ENCODE measurements at regions not wholly inside any gene's neighbourhood (a gene's known extent, or its start where the extent isn't known, plus 50 kb on each side); places are given as distances from the start of the nearest gene placed in this dataset.
"Not testable (repeated sequence)": the region's sequence is repeated elsewhere in the genome, so short reads cannot be mapped to it uniquely, and the experiment has no call there.

DNA sequence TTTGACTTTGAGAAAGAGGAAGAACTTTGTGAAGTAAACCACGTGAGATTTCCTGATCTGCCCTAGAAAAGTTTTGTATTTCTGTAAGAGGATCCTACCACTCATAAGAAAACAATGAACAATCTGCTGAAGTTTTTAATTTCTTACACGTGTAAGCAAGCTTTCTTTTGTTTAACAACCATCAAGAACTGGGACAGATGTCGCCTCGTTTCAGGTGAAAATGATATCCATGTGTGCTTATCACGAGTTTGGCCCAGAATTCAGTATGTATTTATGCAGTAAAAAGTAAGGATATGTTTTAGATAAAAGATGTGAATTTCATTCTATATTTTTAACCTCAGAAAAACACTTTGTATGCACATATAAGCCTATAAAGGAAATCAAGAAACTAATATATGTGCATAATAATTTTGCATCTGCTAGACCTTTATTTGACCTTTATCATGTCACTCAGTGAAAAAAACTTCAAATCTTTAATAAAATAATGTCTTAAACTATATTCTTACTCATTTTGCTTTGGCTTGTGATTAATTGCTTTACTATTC lies 56.9 kb upstream of the DHRS4 start:
- 58 to 62% methylated on average over 5 of the region's 5 CpGs for WGBS, 2 donors
- intact Hi-C loops (cut with DNase I; ENCODE audit: low total_unique reads), result no loop called here
- TF ChIP-seq POLR2A (IDR thresholded peaks at IDR 0.05), result no peak
- TF ChIP-seq, protein P1, sequence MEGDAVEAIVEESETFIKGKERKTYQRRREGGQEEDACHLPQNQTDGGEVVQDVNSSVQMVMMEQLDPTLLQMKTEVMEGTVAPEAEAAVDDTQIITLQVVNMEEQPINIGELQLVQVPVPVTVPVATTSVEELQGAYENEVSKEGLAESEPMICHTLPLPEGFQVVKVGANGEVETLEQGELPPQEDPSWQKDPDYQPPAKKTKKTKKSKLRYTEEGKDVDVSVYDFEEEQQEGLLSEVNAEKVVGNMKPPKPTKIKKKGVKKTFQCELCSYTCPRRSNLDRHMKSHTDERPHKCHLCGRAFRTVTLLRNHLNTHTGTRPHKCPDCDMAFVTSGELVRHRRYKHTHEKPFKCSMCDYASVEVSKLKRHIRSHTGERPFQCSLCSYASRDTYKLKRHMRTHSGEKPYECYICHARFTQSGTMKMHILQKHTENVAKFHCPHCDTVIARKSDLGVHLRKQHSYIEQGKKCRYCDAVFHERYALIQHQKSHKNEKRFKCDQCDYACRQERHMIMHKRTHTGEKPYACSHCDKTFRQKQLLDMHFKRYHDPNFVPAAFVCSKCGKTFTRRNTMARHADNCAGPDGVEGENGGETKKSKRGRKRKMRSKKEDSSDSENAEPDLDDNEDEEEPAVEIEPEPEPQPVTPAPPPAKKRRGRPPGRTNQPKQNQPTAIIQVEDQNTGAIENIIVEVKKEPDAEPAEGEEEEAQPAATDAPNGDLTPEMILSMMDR (IDR thresholded peaks at IDR 0.05), result no peak
- DNase-seq (ENCODE audit: low spot score in 2 of 2), result no peak
- H3K4me3 ChIP-seq (ENCODE audit: low read depth, poor library complexity, severe bottlenecking), result no peak overlapping the region

DNA sequence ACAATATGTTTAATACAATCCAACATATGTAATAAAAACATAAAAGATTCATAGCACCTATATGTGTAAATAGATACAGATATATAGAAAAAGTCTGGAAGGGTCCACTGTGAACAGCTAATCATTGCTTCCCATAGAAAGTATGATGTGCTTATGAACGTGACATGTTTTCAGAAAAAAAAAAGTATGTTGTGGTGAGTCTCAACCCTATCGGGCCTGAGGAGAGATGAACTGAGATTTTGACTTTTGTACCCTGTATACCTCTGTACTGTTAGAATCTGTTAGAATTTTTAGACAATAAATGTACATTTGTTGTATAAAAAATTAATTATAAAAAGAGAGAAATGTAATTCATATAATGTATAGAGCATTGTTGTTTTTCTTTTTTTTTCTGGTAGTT lies 56.3 kb upstream of the DHRS4 start:
- H3K4me3 ChIP-seq (ENCODE audit: low read depth, poor library complexity, severe bottlenecking); DNase-seq (ENCODE audit: low spot score in 2 of 2); intact Hi-C loops (cut with DNase I; ENCODE audit: low total_unique reads): not testable (repeated sequence)
- 79 to 90% methylated on average over 2 of the region's 2 CpGs for WGBS, 2 donors

DNA sequence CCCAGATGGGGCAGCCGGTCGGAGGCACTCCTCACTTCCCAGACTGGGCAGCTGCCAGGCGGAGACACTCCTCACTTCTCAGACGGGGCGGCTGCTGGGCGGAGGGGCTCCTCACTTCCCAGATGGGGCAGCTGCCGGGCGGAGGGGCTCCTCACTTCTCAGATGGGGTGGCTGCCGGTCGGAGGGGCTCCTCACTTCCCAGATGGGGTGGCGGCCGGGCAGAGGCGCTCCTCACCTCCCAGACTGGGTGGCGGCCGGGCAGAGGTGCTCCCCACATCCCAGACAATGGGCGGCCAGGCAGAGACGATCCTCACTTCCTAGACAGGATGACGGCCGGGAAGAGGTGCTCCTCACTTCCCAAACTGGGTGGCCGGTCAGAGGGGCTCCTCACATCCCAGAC lies 55.2 kb upstream of the DHRS4 start:
- 86 to 97% methylated on average over 5 to 17 of the region's 20 CpGs for WGBS, 2 donors
- H3K4me3 ChIP-seq (ENCODE audit: low read depth, poor library complexity, severe bottlenecking); DNase-seq (ENCODE audit: low spot score in 2 of 2); intact Hi-C loops (cut with DNase I; ENCODE audit: low total_unique reads): not testable (repeated sequence)

DNA sequence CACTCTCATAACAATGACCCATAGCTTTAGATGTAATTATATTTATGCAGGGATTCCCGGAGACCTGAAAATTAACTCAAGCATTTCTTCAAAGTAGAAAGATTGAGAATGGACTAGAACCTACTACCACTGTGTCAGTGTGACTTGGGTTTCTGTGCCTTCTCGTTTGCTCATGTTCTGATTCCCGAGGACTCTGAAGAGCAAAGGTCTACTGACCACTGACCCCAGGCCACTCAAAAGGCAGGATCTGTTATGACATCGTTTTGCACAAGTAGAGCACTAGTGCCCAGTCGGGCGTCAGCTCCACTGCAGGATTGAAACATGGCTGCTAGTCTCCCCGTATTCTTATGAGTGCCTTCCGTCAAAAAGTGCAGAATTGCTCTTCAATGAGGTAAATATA lies 53.8 kb upstream of the DHRS4 start:
- DNase-seq (ENCODE audit: low spot score in 2 of 2), result no peak
- H3K4me3 ChIP-seq (ENCODE audit: low read depth, poor library complexity, severe bottlenecking), result no peak overlapping the region
- 90% methylated on average over 8 of the region's 8 CpGs for WGBS, 2 donors
- intact Hi-C loops (cut with DNase I; ENCODE audit: low total_unique reads), result loop anchor here (10.0 kb wide), 2 partner anchors 235 to 1665 kb away; no protein-coding TSS in a partner anchor
- TF ChIP-seq POLR2A (IDR thresholded peaks at IDR 0.05), result no peak
- TF ChIP-seq, protein P1 (IDR thresholded peaks at IDR 0.05), result no peak

DNA sequence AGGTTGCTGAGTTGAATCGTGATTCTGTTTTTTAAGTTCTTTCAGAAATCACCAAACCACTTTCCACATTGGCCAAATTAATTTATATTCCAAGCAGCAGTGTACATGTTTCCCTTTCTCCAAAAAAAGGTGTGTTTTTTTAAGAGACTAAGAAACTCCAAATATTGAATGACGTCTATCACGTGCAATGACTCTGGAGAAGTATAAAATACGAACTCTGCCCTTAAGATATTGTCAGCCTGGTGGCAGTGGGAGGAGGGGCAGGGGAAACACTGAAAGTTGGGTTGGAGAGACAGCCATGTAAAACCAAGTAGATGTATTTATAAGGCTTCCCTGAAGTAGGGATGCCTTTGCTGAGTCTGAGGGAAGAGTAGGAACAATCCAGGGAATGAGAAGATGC lies 50.1 kb upstream of the DHRS4 start:
- no peak for DNase-seq (ENCODE audit: low spot score in 2 of 2)
- H3K4me3 ChIP-seq (ENCODE audit: low read depth, poor library complexity, severe bottlenecking), result no peak overlapping the region
- intact Hi-C loops (cut with DNase I; ENCODE audit: low total_unique reads), result loop anchor here (10.0 kb wide), 2 partner anchors 239 to 1669 kb away; no protein-coding TSS in a partner anchor
- 75% methylated on average over 4 of the region's 4 CpGs for WGBS, 2 donors
- TF ChIP-seq POLR2A (IDR thresholded peaks at IDR 0.05), result no peak
